HT1080 (cell line): ENCODE measurements at regions not wholly inside any gene's neighbourhood (a gene's known extent, or its start where the extent isn't known, plus 50 kb on each side); places are given as distances from the start of the nearest gene placed in this dataset.
"Not testable (repeated sequence)": the region's sequence is repeated elsewhere in the genome, so short reads cannot be mapped to it uniquely, and the experiment has no call there.

Source experiments
- DNase-seq: peaks from one replicate; pipeline ENCODE4 v3.0.0-alpha.2; 2015; ENCODE audit warnings: low read depth

DNA sequence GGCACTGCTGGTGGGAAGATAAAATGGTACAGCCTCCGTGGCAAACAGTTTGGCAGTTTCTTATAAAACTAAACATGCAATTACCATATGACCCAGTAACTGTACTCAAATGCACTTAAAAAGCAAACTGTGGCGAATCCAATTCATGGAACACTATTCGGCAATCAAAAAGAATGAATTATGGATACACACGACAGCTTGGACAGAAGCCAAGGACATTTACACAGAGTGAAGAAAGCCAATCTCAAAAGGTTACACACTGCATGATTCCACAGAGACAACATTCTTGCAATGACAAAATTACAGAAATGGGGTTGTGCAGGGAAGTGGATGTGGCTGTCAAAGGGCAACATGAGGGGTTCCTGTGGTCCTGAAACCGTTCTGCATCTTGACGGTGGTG lies 122.1 kb upstream of the IQSEC1 start:
- DNase-seq: no peak

- no peak for DNase-seq
Measured at GRCh38 chr3:13194285-13195209, 121.3 kb upstream of the IQSEC1 start.

DNA sequence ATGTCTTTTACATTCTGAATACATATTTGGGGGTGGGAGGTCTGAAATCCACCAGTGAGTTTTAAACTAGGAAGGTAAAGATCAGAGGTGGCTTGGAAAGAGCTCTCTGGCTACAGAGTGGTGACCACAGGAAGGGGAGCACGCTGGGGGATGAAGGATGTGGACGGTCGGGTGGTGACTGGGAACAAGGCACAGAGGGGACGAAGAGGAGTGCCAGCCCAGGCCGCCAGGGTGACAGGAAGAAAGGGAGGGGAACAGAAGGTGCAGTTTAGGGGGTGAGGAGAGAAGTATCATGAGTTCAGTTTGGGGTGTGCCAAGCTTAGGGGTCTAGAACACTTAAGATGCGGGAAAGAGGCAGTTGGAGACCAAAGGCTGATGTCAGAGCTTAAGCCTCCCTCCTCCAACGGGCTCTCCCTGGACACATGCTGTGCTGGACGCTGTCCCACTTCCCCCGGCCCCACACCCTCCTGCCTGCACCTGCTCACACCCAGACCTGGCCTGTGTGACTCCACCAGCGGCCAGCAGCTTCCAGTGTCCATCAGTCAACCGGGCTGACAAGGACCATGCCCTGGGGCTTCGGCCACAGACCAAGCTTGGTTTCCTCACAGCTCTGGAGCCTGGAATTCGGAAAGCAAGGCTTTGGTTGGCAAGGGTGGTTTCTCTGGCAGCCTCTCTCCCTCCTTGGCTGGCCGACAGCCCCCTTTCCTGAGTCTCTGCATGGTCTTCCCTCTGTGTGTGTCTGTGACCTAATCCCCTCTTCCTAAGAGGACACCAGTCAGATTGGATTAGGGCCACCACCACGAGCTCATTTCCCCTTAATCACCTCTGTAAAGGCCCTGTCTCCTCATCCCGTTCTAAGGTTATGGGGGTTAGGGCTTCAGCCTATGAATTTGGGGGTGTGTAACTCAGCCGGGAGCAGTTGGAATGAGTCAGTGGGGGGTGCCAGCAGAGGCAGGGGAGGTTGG lies 120.4 kb upstream of the IQSEC1 start:
- no peak for DNase-seq

DNA sequence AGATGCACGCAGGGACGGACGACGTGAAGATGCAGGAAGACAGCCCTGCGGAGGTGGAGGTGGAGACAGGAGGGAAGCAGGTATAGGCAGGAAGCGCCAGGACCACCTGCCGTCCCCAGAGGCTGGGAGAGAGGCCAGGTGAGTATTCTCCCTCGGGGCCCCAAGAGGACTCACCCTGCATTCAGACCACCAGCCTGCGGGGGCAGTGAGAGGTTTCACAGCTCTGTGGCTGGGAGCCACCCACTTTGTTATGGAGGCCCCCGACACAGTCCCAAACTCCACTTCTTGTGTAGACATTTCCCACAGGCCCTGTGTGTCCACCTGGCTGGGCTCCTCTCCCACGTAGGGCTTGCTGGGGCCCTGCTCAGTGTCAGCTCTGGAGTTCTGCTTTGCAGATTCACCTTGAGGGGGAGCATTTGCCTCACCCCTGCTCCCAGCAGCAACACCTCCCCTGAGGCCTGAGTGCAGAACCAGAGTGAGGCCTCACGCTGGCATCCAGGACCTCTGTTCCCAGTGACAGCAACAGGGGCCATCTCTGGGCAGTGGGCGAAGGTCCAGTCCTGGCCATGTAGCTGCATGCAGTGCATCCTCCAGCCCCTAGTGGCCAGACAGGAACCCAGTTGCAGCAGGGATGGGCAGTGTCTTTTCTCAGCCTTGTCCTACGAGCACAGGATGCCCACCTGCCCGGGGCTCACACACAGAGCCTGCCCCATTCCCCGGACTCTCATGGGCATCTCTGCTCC lies 119.4 kb upstream of the IQSEC1 start:
- DNase-seq: no peak

GRCh38 chr3:13191016-13191415 lies 117.8 kb upstream of the IQSEC1 start:
- no peak for DNase-seq

- DNase-seq: no peak
Measured at GRCh38 chr3:13190378-13190765, 117.1 kb upstream of the IQSEC1 start.

GRCh38 chr3:13189639-13190377 lies 116.6 kb upstream of the IQSEC1 start:
- peak; percentile 77 for DNase-seq

GRCh38 chr3:13188975-13189374 lies 115.7 kb upstream of the IQSEC1 start:
- no peak for DNase-seq

- no peak for DNase-seq
Measured at GRCh38 chr3:13188181-13188779, 115.1 kb upstream of the IQSEC1 start.

- no peak for DNase-seq
Measured at GRCh38 chr3:13187593-13187992, 114.4 kb upstream of the IQSEC1 start.

GRCh38 chr3:13186435-13186815 lies 113.2 kb upstream of the IQSEC1 start:
- no peak for DNase-seq

DNA sequence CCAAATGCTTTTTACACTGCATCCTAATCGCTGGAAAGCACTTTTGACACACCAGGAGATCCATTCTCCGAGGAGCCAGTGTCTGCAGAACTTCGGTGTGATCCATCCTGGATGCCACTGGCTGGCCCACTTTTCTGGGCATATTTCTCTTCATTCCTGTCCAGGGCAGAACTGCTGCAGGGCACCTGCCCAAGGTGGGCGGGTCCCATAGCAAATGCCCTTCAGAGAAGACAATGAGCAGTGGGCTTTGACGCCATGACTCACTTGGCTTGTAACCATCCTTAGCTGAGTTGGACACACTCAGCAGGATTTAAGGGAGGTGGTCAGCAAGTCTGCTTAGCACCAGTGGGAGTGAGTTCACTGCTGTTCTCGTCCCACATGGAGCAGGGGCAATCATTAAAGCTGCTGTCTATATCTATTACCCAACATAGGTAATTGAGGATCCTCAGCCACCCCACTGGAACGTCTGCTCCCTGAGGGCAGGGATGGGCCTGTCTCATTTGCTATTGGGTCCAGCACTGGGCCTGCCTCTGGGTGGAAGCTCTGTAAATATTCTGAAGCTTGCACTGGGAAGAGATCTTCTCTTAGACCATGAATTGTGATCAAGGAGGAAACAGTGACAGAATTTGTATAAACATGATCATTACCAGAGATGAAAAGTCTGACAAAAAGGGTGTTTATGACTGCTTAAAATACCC lies 112.7 kb upstream of the IQSEC1 start:
- no peak for DNase-seq

DNA sequence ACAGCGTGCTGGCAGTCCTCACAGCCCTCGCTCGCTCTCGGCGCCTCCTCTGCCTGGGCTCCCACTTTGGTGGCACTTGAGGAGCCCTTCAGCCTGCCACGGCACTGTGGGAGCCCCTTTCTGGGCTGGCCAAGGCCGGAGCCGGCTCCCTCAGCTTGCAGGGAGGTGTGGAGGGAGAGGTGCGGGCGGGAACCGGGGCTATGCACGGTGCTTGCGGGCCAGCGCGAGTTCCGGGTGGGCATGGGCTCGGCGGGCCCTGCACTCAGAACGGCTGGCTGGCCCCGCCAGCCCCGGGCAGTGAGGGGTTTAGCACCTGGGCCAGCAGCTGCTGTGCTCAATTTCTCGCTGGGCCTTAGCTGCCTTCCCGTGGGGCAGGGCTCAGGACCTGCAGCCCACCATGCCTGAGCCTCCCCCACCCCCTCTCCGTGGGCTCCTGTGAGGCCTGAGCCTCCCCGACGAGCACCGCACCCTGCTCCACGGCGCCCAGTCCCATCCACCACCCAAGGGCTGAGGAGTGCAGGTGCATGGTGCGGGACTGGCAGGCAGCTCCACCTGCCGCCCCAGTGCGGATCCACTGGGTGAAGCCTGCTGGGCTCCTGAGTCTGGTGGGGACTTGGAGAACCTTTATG lies 106.5 kb upstream of the IQSEC1 start:
- DNase-seq: not testable (repeated sequence)

GRCh38 chr3:13179181-13179580 lies 106.0 kb upstream of the IQSEC1 start:
- DNase-seq: no peak

DNA sequence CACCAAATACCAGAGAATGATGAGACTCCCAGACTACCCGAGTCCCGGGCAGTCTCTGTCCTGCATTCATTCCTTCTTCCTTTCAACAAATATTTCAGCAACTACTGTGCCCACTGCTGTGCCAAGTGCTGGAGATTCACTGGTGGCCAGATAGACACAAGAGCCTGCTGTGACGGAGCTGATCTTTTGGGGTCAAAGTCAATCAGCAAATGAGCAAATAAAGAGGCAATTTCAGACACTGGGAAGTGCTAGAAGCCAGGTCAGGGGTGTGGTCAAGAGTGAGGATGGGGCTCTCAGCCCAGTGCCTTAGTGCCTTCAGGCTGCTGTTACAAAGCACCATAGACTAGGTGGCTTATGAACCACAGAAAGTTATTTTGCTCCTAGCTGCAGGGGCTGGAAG lies 104.9 kb upstream of the IQSEC1 start:
- DNase-seq: no peak

DNA sequence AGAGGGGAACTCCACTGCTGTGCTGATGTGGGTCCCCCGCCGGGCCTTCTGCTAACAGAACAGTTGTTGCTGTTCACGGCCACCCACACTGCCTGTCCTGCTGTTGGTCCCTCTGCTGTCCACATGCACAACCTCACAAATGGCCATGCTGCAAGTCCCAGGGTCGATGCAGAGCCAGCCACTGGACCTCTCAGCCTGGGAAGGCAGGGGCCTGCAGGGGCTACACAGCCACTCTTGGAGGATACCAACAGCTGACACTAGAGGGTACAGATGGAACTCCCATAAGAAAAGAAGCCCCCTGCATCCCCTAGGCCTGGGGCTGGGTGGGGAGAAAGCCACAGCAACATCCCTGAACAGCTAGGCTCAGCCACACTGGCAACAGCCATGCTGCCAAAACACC lies 104.4 kb upstream of the IQSEC1 start:
- no peak for DNase-seq

- DNase-seq: no peak
Measured at GRCh38 chr3:13177236-13177635, 104.0 kb upstream of the IQSEC1 start.

- no peak for DNase-seq
Measured at GRCh38 chr3:13176445-13176844, 103.2 kb upstream of the IQSEC1 start.

GRCh38 chr3:13174803-13175135 lies 101.5 kb upstream of the IQSEC1 start:
- DNase-seq: no peak
